ENCODE measurements at regions not wholly inside any gene's neighbourhood (a gene's known extent, or its start where the extent isn't known, plus 50 kb on each side); places are given as distances from the start of the nearest gene placed in this dataset.

GRCh38 chr16:5635331-5635730, 537.7 kb upstream of the EEF2KMT start:
- no peak for TF ChIP-seq POLR2AphosphoS5 (IDR thresholded peaks at IDR 0.05)
- no peak for TF ChIP-seq CTCF (IDR thresholded peaks at IDR 0.05 in 8 of 11, conservative IDR thresholded peaks at IDR 0.05 in 3 of 11)
